GM23248 (cell line): ENCODE measurements at regions not wholly inside any gene's neighbourhood (a gene's known extent, or its start where the extent isn't known, plus 50 kb on each side); places are given as distances from the start of the nearest gene placed in this dataset.

Experiments
- EZH2 ChIP-seq: fragments of 200-600 bp; sonication (generic); IDR thresholded peaks from 2 replicates; pipeline ENCODE4 v1.6.1; 2018; ENCODE audit warnings: antibody characterized with exemption, mild to moderate bottlenecking; ENCODE audit not compliant: insufficient read depth, poor library complexity, severe bottlenecking
- EZH2phosphoT487 ChIP-seq: fragments of 200-600 bp; sonication (generic); IDR thresholded peaks from 2 replicates; pipeline ENCODE4 v1.6.1; 2018; ENCODE audit warnings: antibody characterized with exemption, moderate library complexity, mild to moderate bottlenecking, low read depth; ENCODE audit not compliant: insufficient read depth

- TF ChIP-seq EZH2phosphoT487 (no peak), EZH2 (no peak)
Observed at GRCh38 chr2:89784960-89785359, 1093.5 kb downstream of the RPIA start.
